Fibroblast of skin of left quadriceps (primary cell): ENCODE measurements at regions not wholly inside any gene's neighbourhood (a gene's known extent, or its start where the extent isn't known, plus 50 kb on each side); places are given as distances from the start of the nearest gene placed in this dataset.
"Not testable (repeated sequence)": the region's sequence is repeated elsewhere in the genome, so short reads cannot be mapped to it uniquely, and the experiment has no call there.

ENCODE experiments used
- DNase-seq, 2 experiments: peaks; one replicate each; pipeline ENCODE4 v3.0.0-alpha.2; 2013; ENCODE audit warnings: low read depth in 2 of 2

- no peak for DNase-seq
Measured at GRCh38 chr6:115067690-115068447, 725.0 kb upstream of the HS3ST5 start.

DNA sequence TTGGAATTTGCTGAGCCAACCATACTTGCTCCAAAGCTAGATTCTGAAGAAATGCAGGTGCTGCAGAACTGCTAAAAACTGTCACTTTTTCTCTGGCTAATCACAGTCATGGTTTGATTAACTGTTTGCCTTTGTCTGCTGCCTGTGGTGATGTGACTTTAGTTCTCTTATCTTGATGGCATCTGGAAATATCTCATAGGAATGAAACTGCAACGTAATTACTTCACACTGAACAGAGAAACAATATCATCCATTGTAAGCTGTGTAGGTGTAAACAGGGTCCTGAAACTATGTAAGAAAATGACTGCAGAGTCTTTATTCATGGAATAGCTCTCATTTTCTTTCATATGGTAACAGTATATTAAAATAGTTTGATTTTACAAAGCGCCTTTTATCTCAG, 721.9 kb upstream of the HS3ST5 start:
- DNase-seq = no peak

GRCh38 chr6:115060581-115060980, 717.8 kb upstream of the HS3ST5 start:
- no peak for DNase-seq

- DNase-seq = no peak
Measured at GRCh38 chr6:115058414-115059211, 715.8 kb upstream of the HS3ST5 start.

DNA sequence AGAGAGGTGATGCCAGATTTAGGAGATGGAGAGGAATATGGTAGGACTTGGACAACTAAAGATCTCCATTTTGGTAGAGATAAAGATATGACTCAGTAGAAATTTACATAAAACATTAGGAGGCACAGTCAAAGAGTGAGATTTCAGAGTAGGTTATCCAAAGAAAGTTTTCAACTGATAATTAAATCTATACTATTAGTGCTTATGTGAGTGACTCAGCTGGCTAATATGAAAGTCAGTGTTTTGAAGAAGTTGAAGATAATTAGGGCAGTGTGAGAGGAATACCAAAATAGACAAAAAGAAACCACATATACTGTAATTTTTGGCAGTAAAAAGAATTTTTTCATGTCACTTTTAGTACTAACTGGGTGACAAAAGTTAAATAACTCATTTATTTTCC, 712.8 kb upstream of the HS3ST5 start:
- no peak for DNase-seq

GRCh38 chr6:115054242-115054641, 711.4 kb upstream of the HS3ST5 start:
- DNase-seq = not testable (repeated sequence)

DNA sequence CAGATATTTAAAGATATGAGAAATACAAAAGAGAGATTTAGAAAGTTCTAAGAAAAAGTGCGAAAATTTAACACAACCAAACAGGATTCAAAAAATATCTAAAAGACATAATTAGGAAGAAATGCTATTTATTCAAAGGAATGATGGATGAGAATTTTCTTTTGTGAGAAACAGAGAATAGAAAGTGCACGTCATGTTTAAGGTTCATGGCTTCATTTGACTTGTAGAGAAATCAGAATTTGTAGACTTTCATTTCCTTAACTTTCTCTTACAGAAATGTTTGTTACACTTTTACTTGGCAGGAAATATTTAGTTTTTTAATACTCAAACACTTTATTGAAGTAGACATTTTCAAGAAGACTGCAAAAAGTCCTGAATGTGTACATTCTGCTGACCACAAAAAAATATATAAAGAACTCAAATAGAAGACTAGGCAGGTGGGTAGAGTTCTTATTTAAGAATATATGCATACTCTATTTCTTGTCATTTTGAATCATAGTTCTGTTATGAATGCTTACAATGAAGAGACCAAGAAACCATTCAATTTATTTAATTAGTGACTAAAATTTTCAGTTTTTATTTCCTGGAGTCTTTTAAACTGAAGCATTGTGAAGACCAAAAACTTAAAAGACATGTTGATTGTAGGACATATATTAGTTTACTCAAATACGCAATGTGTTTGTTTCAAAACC, 710.5 kb upstream of the HS3ST5 start:
- no peak for DNase-seq

DNA sequence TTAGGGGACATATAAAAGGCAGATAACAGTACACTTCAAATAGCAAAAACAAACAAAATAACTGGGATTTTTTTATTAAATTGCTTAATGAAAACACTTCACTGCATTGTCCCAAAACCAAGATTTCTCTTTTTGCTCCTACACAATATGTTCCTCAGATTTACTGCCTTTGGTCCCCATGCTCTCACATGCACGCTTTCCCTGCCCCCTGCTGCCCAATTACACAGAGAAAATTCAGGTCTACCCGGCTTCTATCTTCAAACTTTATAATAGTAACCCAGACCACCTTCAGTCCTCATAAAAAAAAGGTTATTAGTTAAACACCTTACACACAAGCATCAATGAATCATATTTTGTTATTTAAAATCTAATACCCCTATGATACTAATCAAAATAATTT, 673.8 kb upstream of the HS3ST5 start:
- DNase-seq = no peak

GRCh38 chr6:115004982-115005381, 662.2 kb upstream of the HS3ST5 start:
- no peak for DNase-seq

- DNase-seq = no peak
Measured at GRCh38 chr6:115004204-115004603, 661.4 kb upstream of the HS3ST5 start.

- DNase-seq = no peak
Measured at GRCh38 chr6:115001731-115002350, 659.0 kb upstream of the HS3ST5 start.

GRCh38 chr6:115000736-115001135, 657.9 kb upstream of the HS3ST5 start:
- DNase-seq = no peak

GRCh38 chr6:114998492-114998891, 655.7 kb upstream of the HS3ST5 start:
- DNase-seq = no peak

GRCh38 chr6:114997813-114998292, 655.0 kb upstream of the HS3ST5 start:
- no peak for DNase-seq

DNA sequence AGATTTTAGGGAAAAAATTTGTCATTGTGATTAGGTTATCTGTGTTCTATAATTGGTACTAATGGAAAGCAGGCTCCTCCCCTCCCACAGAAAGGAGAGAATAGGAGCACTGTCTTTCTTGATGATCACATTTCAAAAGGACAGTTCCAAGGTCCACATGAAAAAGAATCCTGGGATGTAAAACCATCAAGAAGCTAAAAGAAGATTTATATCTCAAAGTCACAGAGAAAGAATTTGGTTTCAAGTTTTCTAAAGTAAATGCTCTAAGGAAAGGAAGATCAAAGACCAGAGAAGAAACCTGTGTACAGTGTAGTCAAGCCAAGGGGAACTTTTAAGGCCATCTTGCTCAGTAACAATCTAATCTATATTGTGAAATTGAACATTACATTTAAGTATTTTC, 652.7 kb upstream of the HS3ST5 start:
- DNase-seq = no peak

DNA sequence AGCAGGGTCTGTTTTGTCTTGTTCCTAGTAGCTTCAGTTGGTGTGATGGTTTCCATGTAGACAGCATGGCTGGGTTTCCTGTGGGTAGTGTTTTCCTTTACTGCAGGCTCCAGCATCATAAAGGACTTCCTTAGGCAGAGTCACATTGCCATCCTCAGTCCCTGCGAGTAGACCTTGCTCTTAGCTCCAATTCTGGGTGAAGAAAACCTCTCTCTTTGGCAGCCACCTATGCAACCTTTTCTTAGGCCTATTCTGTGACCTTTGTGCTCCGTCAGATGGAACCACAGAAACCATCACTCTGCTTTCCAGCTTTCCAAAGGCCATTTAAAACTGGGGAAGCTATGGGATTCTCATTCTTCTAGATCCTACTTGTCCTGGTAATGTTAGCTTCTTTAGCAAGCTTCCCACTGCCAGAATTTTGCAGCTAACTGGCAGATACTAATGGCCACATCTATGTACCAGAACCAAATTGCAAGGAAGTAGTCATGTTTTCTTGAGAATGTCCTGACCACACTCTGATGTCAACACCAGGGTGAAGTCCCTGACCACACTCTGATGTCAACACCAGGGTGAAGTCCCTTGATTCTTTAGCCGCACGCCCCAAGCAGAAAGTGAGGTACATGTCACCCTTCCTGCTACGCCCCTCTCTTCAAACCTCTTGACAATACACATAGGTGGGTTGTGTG, 646.6 kb upstream of the HS3ST5 start:
- no peak for DNase-seq

DNA sequence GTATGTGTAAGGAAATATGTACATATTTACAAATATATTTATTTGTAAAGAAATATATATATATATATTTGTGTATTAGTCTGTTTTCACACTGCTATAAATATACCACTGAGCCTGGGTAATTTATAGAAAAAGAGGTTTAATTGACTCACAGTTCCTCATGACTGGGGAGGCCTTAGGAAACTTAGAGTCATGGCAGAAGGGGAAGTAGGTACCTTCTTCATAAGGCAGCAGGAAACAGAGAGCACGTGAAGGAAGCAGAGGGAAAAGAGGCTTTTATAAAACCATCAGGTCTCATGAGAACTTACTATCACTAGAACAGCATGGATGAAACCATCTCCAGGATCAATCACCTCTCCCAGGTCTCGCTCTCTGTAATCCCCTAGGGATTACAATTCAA, 644.5 kb upstream of the HS3ST5 start:
- no peak for DNase-seq

DNA sequence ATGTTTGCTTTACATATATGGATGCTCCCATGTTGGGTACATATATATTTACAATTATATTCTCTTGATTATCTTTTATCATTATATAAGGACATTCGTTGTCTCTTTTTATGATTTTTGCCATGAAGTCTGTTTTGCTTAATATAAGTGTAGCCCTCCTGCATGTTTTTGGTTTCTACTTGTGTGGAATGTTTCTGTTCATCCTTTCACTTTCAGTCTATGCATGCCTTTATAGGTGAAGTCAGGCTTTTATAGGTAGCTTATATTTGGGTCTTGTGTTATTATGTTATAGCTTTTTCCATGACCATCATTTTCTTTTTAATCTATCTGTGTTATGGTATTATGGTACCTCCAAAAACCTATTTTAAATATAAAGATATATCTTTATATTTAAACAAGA, 612.5 kb upstream of the HS3ST5 start:
- DNase-seq = no peak

DNA sequence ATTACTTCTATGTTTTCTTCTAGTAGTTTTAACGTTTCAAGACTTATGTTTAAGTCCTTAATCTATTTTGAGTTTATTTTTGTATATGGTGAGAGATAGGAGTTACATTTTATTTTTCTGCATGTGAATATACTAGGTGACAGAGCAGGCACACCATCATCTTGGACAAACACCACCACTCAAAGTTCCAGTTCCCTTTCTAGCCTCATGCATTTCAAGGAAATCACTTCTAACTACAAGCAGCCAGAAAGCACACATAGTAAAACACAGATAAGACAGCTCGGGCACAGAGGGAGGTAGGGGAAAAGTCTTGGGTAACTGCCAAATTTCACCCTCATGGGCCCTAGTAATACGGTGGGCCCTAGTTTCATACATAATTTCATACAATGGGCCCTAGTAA, 609.4 kb upstream of the HS3ST5 start:
- DNase-seq = no peak

DNA sequence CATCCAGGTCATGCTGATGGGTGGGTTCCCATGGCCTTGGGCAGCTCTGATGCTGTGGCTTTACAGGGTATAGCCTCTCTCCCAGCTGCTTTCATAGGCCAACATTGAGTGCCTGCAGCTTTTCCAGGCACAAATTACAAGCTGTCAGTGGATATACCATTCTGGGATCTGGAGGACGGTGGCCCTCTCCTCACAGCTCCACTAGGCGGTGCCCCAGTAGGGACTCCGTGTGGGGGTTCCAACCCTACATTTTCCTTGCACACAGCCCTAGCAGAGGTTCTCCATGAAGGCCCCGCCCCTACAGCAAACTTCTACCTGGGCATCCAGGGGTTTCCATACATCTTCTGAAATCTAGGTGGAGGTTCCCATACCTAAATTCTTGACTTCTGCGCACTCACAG, 602.6 kb upstream of the HS3ST5 start:
- DNase-seq = no peak

DNA sequence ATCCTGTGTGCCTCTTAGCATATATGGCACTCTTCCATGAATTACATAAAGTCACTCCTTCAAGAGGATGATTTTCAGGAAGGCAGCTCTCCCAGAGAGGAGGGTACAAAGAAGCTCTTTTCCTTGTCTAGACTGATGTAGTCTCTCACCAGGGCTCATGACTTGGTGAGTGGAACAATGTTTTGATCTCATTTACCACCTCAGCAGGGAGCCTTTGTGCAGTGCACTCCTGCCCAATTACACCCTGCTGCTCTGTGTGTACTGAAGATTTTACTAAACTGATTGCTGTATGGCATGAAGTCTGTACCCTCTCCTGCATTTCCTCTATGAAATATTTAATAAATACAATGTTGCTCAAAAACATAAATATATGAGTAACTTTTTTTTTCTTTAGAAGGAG, 598.3 kb upstream of the HS3ST5 start:
- no peak for DNase-seq

DNA sequence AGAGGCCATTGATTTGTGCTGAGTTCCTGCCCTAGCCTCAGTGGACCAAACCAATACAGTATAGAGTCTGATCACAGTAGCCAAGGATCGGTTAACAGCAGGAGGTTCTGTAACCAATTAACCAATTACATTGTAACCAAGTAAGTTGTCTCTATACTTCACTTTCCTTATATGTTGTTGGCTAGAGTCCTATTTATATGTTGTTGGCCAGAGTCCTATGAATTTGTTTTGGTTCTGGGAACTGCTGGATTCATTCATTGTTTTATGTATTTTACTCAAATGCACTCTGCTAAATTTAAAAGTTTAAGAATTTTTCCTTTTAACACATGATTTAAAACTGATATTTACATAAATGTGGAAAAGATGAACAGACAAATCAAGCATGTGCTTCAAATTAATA, 597.4 kb upstream of the HS3ST5 start:
- DNase-seq = no peak
